Activated T-cell treated with anti-CD3 and anti-CD28 coated beads for 4 hours (primary cell): ENCODE measurements at regions not wholly inside any gene's neighbourhood (a gene's known extent, or its start where the extent isn't known, plus 50 kb on each side); places are given as distances from the start of the nearest gene placed in this dataset.

Experiments
- DNase-seq: peaks from one replicate; pipeline ENCODE4 v3.0.0-alpha.2; 2020

GRCh38 chr5:112668911-112669310 lies 68.8 kb upstream of the APC start:
- DNase-seq: no peak

GRCh38 chr5:112669328-112669963 lies 68.2 kb upstream of the APC start:
- no peak for DNase-seq

GRCh38 chr5:112671687-112672086 lies 66.0 kb upstream of the APC start:
- no peak for DNase-seq

DNA sequence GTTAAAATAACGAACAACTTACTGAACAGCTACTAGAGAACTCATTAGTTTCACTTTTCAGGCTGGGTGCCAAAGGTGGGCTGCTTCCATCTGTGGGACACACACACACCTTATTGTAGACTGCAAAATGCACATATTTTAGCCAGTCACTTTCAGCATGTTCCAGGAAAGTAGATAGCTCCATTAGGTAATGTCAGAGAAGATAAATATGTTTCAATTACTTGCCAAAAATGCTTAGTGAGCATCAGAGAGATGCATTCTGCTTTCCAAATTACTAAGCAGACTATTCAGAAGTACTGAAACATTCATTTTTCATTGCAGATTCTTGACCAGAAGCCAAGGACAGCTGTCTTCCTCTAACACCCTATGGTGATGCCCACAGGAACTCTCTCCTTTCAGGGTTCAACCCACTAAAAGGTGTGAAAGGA lies 56.2 kb upstream of the APC start:
- no peak for DNase-seq

DNA sequence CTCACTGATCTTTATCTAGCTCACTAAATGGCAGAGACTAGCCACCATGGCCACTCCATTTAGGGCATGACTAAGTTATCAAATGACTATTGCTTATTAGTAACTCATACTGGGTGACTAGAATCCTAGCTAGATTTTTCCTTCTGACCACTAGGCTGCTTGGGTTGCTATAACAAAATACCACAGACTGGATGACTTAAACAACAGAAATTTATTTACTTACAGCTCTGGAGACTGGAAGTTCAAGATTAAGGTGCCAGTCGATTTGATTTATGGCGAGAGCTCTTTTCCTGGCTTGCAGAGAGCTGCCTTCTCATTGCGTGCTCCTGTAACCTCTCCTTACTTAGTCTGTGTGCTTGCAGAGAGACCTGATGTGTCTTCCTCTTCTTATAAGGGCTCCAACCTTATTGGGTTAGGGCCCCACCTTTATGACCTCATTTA lies 55.0 kb upstream of the APC start:
- DNase-seq: no peak

- DNase-seq: no peak
Observed at GRCh38 chr5:112684121-112684520, 53.6 kb upstream of the APC start.

- no peak for DNase-seq
Observed at GRCh38 chr5:112684737-112685136, 52.9 kb upstream of the APC start.

DNA sequence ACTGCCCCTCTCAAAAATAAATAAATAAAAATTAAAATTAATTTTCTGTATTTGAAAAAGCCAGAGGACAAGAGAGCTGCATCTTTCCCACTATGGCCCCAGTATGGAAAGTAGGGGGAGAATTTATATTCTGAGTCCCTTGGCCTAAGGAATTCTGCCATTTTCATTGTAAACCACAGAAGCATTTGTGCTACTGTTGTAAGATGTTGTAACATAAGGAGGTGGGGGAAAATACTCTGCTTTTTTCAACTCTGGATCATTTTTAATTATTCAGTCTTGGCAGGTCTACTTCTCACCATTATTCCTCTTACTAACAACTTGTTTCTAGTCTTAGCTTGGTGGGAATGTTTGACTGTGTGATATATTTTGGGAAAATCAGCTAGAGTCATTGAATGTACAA lies 52.3 kb upstream of the APC start:
- DNase-seq: no peak

- no peak for DNase-seq
Observed at GRCh38 chr5:112685931-112686330, 51.8 kb upstream of the APC start.

- no peak for DNase-seq
Observed at GRCh38 chr5:112686675-112687074, 51.0 kb upstream of the APC start.

- DNase-seq: no peak
Observed at GRCh38 chr5:112687306-112687705, 50.4 kb upstream of the APC start.
